Activated B cell treated with CpG ODN at 0.5 μM for 24 hours (primary cell): ENCODE measurements at regions not wholly inside any gene's neighbourhood (a gene's known extent, or its start where the extent isn't known, plus 50 kb on each side); places are given as distances from the start of the nearest gene placed in this dataset.

Experiments used
- ATAC-seq: fragments of 200-7000 bp; cut with Tn5 transposase; one replicate; pipeline ENCODE4 v1.10.0; 2021; ENCODE audit warnings: low read depth, mild to moderate bottlenecking, moderate library complexity
- CTCF ChIA-PET: fragments of 350-600 bp; sonication (Branson Sonifier 250); formaldehyde crosslinking; loops from one replicate; lab custom pipeline; 2021; ENCODE audit warnings: antibody characterized with exemption; lab: Charles Lee
- POLR2A ChIA-PET: fragments of 350-600 bp; sonication (Branson Sonifier 250); formaldehyde crosslinking; loops from one replicate; lab custom pipeline; 2021; ENCODE audit warnings: antibody characterized with exemption; lab: Charles Lee
- DNase-seq: peaks from one replicate; pipeline ENCODE4 v3.0.0; 2022
- H3K27ac Mint-ChIP-seq: one replicate; pipeline ENCODE4 v1.8.0; 2020; ENCODE audit warnings: mixed read lengths
- H3K27me3 Mint-ChIP-seq: one replicate; pipeline ENCODE4 v1.8.0; 2021; ENCODE audit warnings: mixed read lengths
- H3K36me3 Mint-ChIP-seq: one replicate; pipeline ENCODE4 v1.8.0; 2021; ENCODE audit warnings: low read depth, mixed read lengths
- H3K4me1 Mint-ChIP-seq: one replicate; pipeline ENCODE4 v1.8.0; 2021; ENCODE audit warnings: mixed read lengths
- H3K4me3 Mint-ChIP-seq: one replicate; pipeline ENCODE4 v1.8.0; 2020; ENCODE audit warnings: mild to moderate bottlenecking, mixed read lengths
- H3K9me3 Mint-ChIP-seq: one replicate; pipeline ENCODE4 v1.8.0; 2020; ENCODE audit warnings: mixed read lengths
- intact Hi-C: fragments of 100-400 bp; cut with micrococcal nuclease; formaldehyde crosslinking; loops from one replicate; pipeline ENCODE4 v1.15.1; 2024
- TF ChIP-seq, protein P1 (sequence below): fragments of 200-600 bp; IDR thresholded peaks from one replicate; pipeline ENCODE4 v1.8.0; 2022; ENCODE audit warnings: antibody characterized with exemption, mild to moderate bottlenecking

- Mint-ChIP-seq H3K4me3 (no peak overlapping the region), H3K27me3 (peaks cover 6% of the 10 kb centered on the region), H3K27ac (no peak overlapping the region), H3K4me1 (no peaks in the 10 kb centered on the region), H3K9me3 (no peaks in the 10 kb centered on the region), H3K36me3 (no peaks in the 10 kb centered on the region)
- DNase-seq: no peak
- ChIA-PET POLR2A (no interaction called here), CTCF (no interaction called here)
- TF ChIP-seq, protein P1, sequence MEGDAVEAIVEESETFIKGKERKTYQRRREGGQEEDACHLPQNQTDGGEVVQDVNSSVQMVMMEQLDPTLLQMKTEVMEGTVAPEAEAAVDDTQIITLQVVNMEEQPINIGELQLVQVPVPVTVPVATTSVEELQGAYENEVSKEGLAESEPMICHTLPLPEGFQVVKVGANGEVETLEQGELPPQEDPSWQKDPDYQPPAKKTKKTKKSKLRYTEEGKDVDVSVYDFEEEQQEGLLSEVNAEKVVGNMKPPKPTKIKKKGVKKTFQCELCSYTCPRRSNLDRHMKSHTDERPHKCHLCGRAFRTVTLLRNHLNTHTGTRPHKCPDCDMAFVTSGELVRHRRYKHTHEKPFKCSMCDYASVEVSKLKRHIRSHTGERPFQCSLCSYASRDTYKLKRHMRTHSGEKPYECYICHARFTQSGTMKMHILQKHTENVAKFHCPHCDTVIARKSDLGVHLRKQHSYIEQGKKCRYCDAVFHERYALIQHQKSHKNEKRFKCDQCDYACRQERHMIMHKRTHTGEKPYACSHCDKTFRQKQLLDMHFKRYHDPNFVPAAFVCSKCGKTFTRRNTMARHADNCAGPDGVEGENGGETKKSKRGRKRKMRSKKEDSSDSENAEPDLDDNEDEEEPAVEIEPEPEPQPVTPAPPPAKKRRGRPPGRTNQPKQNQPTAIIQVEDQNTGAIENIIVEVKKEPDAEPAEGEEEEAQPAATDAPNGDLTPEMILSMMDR: no peak
- ATAC-seq: no peak
- intact Hi-C loops: no loop called here
These were observed 188.8 kb upstream of the PRICKLE2 start for GRCh38 chr3:64414043-64414442.

DNA sequence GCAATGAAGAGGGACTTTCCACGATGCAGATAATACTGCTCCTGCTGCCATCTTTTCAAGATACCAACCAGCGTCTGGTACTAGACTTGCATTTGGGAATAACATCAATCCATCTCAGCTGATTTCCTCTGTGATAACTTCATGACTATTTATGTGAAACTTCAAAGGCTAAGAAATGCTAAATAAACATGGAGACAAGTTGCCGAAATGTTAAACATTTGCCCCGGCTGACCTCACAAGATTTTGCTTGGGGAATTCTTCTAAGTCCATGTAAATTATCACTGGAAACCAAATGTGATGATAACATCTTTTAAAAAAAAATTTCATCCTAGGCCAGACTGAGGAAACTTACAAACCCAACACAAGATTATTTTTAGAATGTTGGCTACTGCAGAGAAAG, 185.8 kb upstream of the PRICKLE2 start:
- Mint-ChIP-seq H3K36me3 (no peaks in the 10 kb centered on the region), H3K4me1 (no peaks in the 10 kb centered on the region), H3K27me3 (peaks cover 6% of the 10 kb centered on the region), H3K9me3 (no peaks in the 10 kb centered on the region), H3K4me3 (no peak overlapping the region), H3K27ac (no peak overlapping the region)
- no peak for DNase-seq
- TF ChIP-seq, protein P1: no peak
- POLR2A ChIA-PET: no interaction called here
- CTCF ChIA-PET: no interaction called here
- intact Hi-C loops: no loop called here
- ATAC-seq: no peak

DNA sequence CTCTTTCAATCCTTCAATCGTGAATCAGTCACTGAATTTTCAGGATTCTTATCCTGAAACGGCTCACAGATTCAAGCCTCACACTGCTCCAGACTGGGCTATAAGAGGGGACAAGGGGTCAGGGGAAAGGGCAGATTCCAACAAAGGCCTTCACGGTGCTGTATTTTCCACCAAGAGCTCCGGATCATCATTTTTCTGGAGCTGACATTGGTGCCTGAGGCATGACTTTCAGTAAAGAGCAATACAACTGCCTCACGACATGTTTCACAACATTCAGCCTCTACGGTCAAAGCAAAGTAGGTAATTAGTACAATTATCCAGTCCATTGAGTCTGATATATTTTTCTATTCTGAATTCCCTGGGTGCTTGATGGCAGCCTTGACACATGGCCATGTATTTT, 185.0 kb upstream of the PRICKLE2 start:
- Mint-ChIP-seq H3K27me3 (peaks cover 6% of the 10 kb centered on the region), H3K9me3 (no peaks in the 10 kb centered on the region), H3K4me3 (no peak overlapping the region), H3K36me3 (no peaks in the 10 kb centered on the region), H3K4me1 (no peaks in the 10 kb centered on the region), H3K27ac (no peak overlapping the region)
- intact Hi-C loops: no loop called here
- TF ChIP-seq, protein P1: no peak
- ATAC-seq (no peak), DNase-seq (no peak)
- ChIA-PET CTCF (no interaction called here), POLR2A (no interaction called here)

DNA sequence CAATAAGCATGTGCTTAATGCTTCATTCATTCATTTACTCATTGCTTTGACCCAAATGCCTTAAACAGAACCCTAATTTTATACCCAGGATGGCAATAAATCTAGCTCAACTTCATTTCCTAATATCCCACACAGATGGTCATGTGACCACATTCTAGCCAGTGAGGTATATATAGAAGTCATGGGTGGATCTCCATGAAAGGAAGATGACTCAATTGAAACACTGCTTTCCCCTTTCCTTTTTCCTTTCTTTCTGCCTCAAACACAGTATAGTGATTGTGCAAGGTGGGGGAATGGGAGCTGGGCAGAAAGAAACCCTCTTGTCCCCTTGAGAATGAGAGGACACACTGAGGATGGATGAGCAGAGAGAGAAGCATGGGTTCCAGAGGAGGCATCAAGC, 183.5 kb upstream of the PRICKLE2 start:
- H3K4me1 Mint-ChIP-seq: no peaks in the 10 kb centered on the region

GRCh38 chr3:64406271-64406670, 181.0 kb upstream of the PRICKLE2 start:
- H3K4me1 Mint-ChIP-seq: no peaks in the 10 kb centered on the region
- DNase-seq (no peak), ATAC-seq (no peak)
- TF ChIP-seq, protein P1: no peak
- H3K27me3 Mint-ChIP-seq: no peaks in the 10 kb centered on the region
- no peak overlapping the region for H3K4me3 Mint-ChIP-seq
- ChIA-PET POLR2A (no interaction called here), CTCF (no interaction called here)
- no peaks in the 10 kb centered on the region for H3K36me3 Mint-ChIP-seq
- no peak overlapping the region for H3K27ac Mint-ChIP-seq
- intact Hi-C loops: no loop called here
- no peaks in the 10 kb centered on the region for H3K9me3 Mint-ChIP-seq

More for the DNA sequence above, 183.5 kb upstream of the PRICKLE2 start:
- H3K9me3 Mint-ChIP-seq: no peaks in the 10 kb centered on the region
- no peak for DNase-seq
- CTCF ChIA-PET: no interaction called here
- ATAC-seq: no peak
- H3K4me3 Mint-ChIP-seq: no peak overlapping the region
- intact Hi-C loops: no loop called here
- H3K27ac Mint-ChIP-seq: no peak overlapping the region
- peaks cover 3% of the 10 kb centered on the region for H3K27me3 Mint-ChIP-seq
- TF ChIP-seq, protein P1: no peak
- POLR2A ChIA-PET: no interaction called here
- H3K36me3 Mint-ChIP-seq: no peaks in the 10 kb centered on the region
